ENCODE measurements at regions not wholly inside any gene's neighbourhood (a gene's known extent, or its start where the extent isn't known, plus 50 kb on each side); places are given as distances from the start of the nearest gene placed in this dataset.

GRCh38 chr22:47623763-47624148 is 861.3 kb downstream of the TBC1D22A start:
- no peak for TF ChIP-seq CTCF (IDR thresholded peaks at IDR 0.05)
- no peak for TF ChIP-seq POLR2A (IDR thresholded peaks at IDR 0.05)

Measured in adrenal gland (tissue), 5 donors.